Hypothalamus (tissue), 51 donors: ENCODE measurements at regions not wholly inside any gene's neighbourhood (a gene's known extent, or its start where the extent isn't known, plus 50 kb on each side); places are given as distances from the start of the nearest gene placed in this dataset.

Experiments
- DNase-seq, 51 donors: peaks; one replicate each; lab custom pipeline; 2025; lab: John Stamatoyannopoulos, UW

- DNase-seq: no peak
Observed at GRCh38 chr1:218850367-218850766, 323.3 kb upstream of the LYPLAL1 start.

- no peak for DNase-seq
Observed at GRCh38 chr1:218851586-218851985, 322.1 kb upstream of the LYPLAL1 start.

GRCh38 chr1:218852527-218852926 lies 321.2 kb upstream of the LYPLAL1 start:
- DNase-seq: no peak

GRCh38 chr1:218863987-218864386 lies 309.7 kb upstream of the LYPLAL1 start:
- DNase-seq: no peak

GRCh38 chr1:218865591-218865990 lies 308.1 kb upstream of the LYPLAL1 start:
- no peak for DNase-seq

- DNase-seq: no peak
Observed at GRCh38 chr1:218866507-218866906, 307.2 kb upstream of the LYPLAL1 start.

GRCh38 chr1:218867066-218867465 lies 306.6 kb upstream of the LYPLAL1 start:
- DNase-seq: no peak

- DNase-seq: no peak
Observed at GRCh38 chr1:218867941-218868626, 305.6 kb upstream of the LYPLAL1 start.

- no peak for DNase-seq
Observed at GRCh38 chr1:218869276-218869675, 304.4 kb upstream of the LYPLAL1 start.

- no peak for DNase-seq
Observed at GRCh38 chr1:218872026-218872425, 301.7 kb upstream of the LYPLAL1 start.

- DNase-seq: no peak
Observed at GRCh38 chr1:218872928-218873327, 300.8 kb upstream of the LYPLAL1 start.

GRCh38 chr1:218874313-218874712 lies 299.4 kb upstream of the LYPLAL1 start:
- DNase-seq: no peak

- DNase-seq: no peak
Observed at GRCh38 chr1:218874801-218875400, 298.8 kb upstream of the LYPLAL1 start.

GRCh38 chr1:218878369-218878768 lies 295.3 kb upstream of the LYPLAL1 start:
- no peak for DNase-seq

- no peak for DNase-seq
Observed at GRCh38 chr1:218880484-218881060, 293.1 kb upstream of the LYPLAL1 start.

- no peak for DNase-seq
Observed at GRCh38 chr1:218882454-218882853, 291.2 kb upstream of the LYPLAL1 start.

- DNase-seq: peak in 33 of 51 donors; percentile 2 to 72 (median 26)
Observed at GRCh38 chr1:218886101-218886871, 287.4 kb upstream of the LYPLAL1 start.

- no peak for DNase-seq
Observed at GRCh38 chr1:218887141-218887925, 286.3 kb upstream of the LYPLAL1 start.

- peak in 1 of 51 donors; percentile 40 for DNase-seq
Observed at GRCh38 chr1:218890451-218890850, 283.2 kb upstream of the LYPLAL1 start.

GRCh38 chr1:218891577-218891976 lies 282.1 kb upstream of the LYPLAL1 start:
- no peak for DNase-seq
